Gastroesophageal sphincter (tissue), 4 donors: ENCODE measurements at regions not wholly inside any gene's neighbourhood (a gene's known extent, or its start where the extent isn't known, plus 50 kb on each side); places are given as distances from the start of the nearest gene placed in this dataset.

Source experiments
- ATAC-seq: fragments of 150-250 bp; one replicate; pipeline ENCODE4 v1.9.1; 2016; ENCODE audit warnings: mild to moderate bottlenecking, moderate library complexity
- H3K27ac ChIP-seq, 4 donors: fragments of 200-600 bp; sonication (generic) in 3 of 4; 1 replicate in 3 of 4; 2 replicates in 1 of 4; pipeline ENCODE4 v1.5.1; 2016 to 2019
- H3K27me3 ChIP-seq: fragments of 200-600 bp; sonication (generic); one replicate; pipeline ENCODE4 v1.5.1; 2019
- H3K36me3 ChIP-seq, 2 donors: fragments of 200-600 bp; sonication (generic); one replicate each; pipeline ENCODE4 v1.5.1; 2019; ENCODE audit warnings: control low read depth in 1 of 2
- H3K4me1 ChIP-seq, 3 donors: fragments of 200-600 bp; sonication (generic); 1 replicate in 2 of 3; 2 replicates in 1 of 3; pipeline ENCODE4 v1.5.1; 2016 to 2019; ENCODE audit warnings: control low read depth in 2 of 3
- H3K4me3 ChIP-seq, 2 donors: fragments of 200-600 bp; sonication (generic); one replicate each; pipeline ENCODE4 v1.5.1; 2019; ENCODE audit warnings: mild to moderate bottlenecking in 1 of 2, moderate library complexity in 1 of 2
- H3K9me3 ChIP-seq, 3 donors: fragments of 200-600 bp; sonication (generic); one replicate each; pipeline ENCODE4 v1.5.1; 2017 to 2019; ENCODE audit warnings: control low read depth in 2 of 3
- EP300 ChIP-seq: sonication (generic); formaldehyde crosslinking; IDR thresholded peaks from one replicate; pipeline ENCODE4 v1.6.1; 2017; ENCODE audit warnings: antibody characterized with exemption, mild to moderate bottlenecking
- POLR2A ChIP-seq, 2 donors: fragments of 450-650 bp; IDR thresholded peaks; one replicate each; pipeline ENCODE4 v1.6.1; 2017; ENCODE audit warnings: antibody characterized with exemption in 2 of 2, mild to moderate bottlenecking in 2 of 2, moderate library complexity in 1 of 2
- POLR2AphosphoS5 ChIP-seq: sonication (generic); formaldehyde crosslinking; IDR thresholded peaks from one replicate; pipeline ENCODE4 v1.6.1; 2017; ENCODE audit warnings: antibody characterized with exemption
- WGBS, 2 donors: methylation state at CpG; one replicate each; pipeline ENCODE4 v1.1.5; 2018; ENCODE audit warnings: low coverage in 1 of 2; 5-methylcytosine and 5-hydroxymethylcytosine counted together
- TF ChIP-seq, protein P1 (sequence below), 4 experiments: fragments of 200-600 bp in 2 of 4; fragments of 450-650 bp in 2 of 4; sonication (generic) in 1 of 4; IDR thresholded peaks; one replicate each; pipeline ENCODE4 v1.5.1; 2017 to 2019; ENCODE audit warnings: antibody characterized with exemption in 4 of 4, mild to moderate bottlenecking in 2 of 4, moderate library complexity in 2 of 4

DNA sequence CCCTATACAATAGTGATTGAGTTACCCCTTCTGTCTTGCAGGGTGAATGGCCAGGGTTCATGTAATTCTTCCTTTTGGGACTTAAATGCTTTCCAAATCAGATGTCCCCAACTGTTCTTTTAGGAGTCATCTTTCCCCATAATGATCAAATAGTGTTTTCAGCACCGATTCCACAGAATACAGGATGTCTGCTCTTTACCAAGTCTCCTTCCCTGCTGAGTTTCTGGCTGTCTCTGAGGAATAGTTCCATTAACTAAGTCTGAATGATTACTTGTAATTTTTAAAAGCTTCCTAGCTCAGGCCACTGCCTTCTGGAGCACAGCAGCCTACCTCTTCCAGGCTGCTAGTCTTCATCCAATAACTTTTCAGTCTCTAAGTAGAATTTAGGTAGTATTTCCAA, 630.7 kb upstream of the ZNF608 start:
- no peak for ATAC-seq
- no peak overlapping the region for H3K27ac ChIP-seq

DNA sequence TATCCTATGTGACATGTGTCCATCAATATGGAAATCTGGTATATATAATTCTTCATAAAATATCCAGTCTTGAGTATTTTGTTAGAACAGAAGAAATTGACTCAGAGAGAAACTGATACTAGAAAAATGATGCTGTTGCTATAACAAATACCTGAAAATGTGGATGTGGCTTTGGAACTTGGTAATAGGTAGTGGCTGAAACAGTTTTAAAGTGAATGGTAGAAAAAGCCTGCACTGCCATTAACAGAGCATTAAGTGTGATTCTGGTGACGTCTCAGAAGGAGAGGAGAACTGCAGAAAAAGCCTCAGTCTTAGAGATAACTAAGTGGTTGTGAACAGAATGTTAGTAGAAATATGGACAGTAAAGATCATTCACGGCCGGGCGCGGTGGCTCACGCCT, 634.9 kb upstream of the ZNF608 start:
- no peak for ATAC-seq
- Histone ChIP-seq H3K27me3 (no peaks in the 10 kb centered on the region), H3K27ac (no peak overlapping the region), H3K9me3 (no peaks in the 10 kb centered on the region), H3K36me3 (no peaks in the 10 kb centered on the region), H3K4me3 (no peak overlapping the region), H3K4me1 (no peaks in the 10 kb centered on the region)
- WGBS, 2 donors = 95% methylated on average over 1 of the region's 6 CpGs; no CpG with 5 or more reads in 1 of the 2 donors
- TF ChIP-seq POLR2A (IDR thresholded peaks at IDR 0.05) (no peak), POLR2AphosphoS5 (no peak), EP300 (no peak)
- TF ChIP-seq, protein P1, sequence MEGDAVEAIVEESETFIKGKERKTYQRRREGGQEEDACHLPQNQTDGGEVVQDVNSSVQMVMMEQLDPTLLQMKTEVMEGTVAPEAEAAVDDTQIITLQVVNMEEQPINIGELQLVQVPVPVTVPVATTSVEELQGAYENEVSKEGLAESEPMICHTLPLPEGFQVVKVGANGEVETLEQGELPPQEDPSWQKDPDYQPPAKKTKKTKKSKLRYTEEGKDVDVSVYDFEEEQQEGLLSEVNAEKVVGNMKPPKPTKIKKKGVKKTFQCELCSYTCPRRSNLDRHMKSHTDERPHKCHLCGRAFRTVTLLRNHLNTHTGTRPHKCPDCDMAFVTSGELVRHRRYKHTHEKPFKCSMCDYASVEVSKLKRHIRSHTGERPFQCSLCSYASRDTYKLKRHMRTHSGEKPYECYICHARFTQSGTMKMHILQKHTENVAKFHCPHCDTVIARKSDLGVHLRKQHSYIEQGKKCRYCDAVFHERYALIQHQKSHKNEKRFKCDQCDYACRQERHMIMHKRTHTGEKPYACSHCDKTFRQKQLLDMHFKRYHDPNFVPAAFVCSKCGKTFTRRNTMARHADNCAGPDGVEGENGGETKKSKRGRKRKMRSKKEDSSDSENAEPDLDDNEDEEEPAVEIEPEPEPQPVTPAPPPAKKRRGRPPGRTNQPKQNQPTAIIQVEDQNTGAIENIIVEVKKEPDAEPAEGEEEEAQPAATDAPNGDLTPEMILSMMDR (IDR thresholded peaks at IDR 0.05) = no peak

More for the DNA sequence above, 630.7 kb upstream of the ZNF608 start:
- 63% methylated on average over 1 of the region's 1 CpG; no CpG with 5 or more reads in 1 of the 2 donors for WGBS, 2 donors
- Histone ChIP-seq H3K4me3 (no peak overlapping the region), H3K27me3 (no peaks in the 10 kb centered on the region), H3K4me1 (no peaks in the 10 kb centered on the region), H3K36me3 (no peaks in the 10 kb centered on the region), H3K9me3 (no peaks in the 10 kb centered on the region)
- TF ChIP-seq, protein P1 (IDR thresholded peaks at IDR 0.05) = no peak
- no peak for TF ChIP-seq POLR2AphosphoS5
- no peak for TF ChIP-seq EP300
- no peak for TF ChIP-seq POLR2A (IDR thresholded peaks at IDR 0.05)

DNA sequence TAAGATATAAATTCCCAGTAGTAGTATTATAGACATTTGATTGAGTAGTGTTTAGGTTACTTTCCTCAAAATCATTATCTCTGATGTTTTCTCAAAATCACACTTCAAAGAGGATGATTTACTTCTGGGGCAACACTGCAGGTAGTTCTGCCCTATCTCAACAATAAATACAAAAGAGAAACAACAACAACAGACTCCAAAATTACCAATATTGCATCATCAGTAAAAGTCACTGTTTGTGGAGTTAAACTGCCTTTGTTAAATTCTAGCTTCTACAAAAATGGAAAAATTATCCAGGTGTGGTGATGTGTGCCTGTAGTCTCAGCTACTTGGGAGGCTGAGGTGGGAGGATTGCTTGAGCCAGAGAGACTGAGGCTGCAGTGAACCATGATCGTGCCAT, 637.6 kb upstream of the ZNF608 start:
- no peak overlapping the region for H3K27ac ChIP-seq
- no peak for ATAC-seq
- H3K27me3 ChIP-seq = no peaks in the 10 kb centered on the region
- no peaks in the 10 kb centered on the region for H3K36me3 ChIP-seq
- H3K9me3 ChIP-seq = no peaks in the 10 kb centered on the region
- H3K4me3 ChIP-seq = no peak overlapping the region
- no peaks in the 10 kb centered on the region for H3K4me1 ChIP-seq
- TF ChIP-seq POLR2AphosphoS5 (no peak), POLR2A (IDR thresholded peaks at IDR 0.05) (no peak), EP300 (no peak)
- TF ChIP-seq, protein P1 (IDR thresholded peaks at IDR 0.05) = no peak
- WGBS, 2 donors = no CpG with 5 or more reads among the region's 1 CpG

- no peak overlapping the region for H3K4me3 ChIP-seq
- H3K9me3 ChIP-seq = no peaks in the 10 kb centered on the region
- 61 to 85% methylated on average over 2 of the region's 2 CpGs for WGBS, 2 donors
- H3K36me3 ChIP-seq = no peaks in the 10 kb centered on the region
- ATAC-seq = no peak
- H3K27me3 ChIP-seq = no peaks in the 10 kb centered on the region
- H3K4me1 ChIP-seq = no peaks in the 10 kb centered on the region
- no peak overlapping the region for H3K27ac ChIP-seq
- TF ChIP-seq EP300 = no peak
- TF ChIP-seq, protein P1 (IDR thresholded peaks at IDR 0.05) = no peak
- TF ChIP-seq POLR2AphosphoS5 = no peak
- no peak for TF ChIP-seq POLR2A (IDR thresholded peaks at IDR 0.05)
Measured at GRCh38 chr5:125390326-125390725, 643.9 kb upstream of the ZNF608 start.

DNA sequence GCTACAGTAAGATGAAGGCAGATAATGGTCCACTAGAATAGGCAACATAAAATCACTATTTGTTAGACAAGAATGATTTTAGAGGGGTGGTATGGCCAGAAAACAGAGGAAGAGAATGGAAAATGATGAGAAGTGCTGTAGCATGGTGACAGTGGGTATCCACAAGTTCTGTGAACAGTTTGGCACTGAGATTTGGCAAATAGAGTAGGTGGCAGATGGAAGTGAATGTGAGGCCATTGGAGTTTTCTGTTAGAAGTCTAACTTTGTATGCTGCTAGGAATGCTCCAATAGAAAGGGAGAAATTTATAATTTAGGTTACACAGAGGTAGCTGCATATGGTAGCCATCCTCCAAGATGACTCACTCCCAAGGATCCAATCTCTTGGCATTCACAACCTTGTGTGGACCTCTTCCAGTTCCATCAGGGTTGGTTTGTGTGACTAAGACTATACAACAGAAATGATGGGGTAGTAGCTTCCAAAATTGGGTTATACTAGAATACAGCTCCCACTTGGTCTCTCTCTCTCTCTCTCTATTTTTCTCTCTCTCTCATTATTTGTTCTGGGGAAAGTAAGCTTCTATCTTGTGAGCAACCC, 646.9 kb upstream of the ZNF608 start:
- H3K4me3 ChIP-seq = no peak overlapping the region
- H3K27ac ChIP-seq = no peak overlapping the region
- no peaks in the 10 kb centered on the region for H3K4me1 ChIP-seq
- no peak for ATAC-seq
- no peaks in the 10 kb centered on the region for H3K9me3 ChIP-seq
- TF ChIP-seq EP300 = no peak
- no peak for TF ChIP-seq POLR2A (IDR thresholded peaks at IDR 0.05)
- TF ChIP-seq, protein P1 (IDR thresholded peaks at IDR 0.05) = no peak
- TF ChIP-seq POLR2AphosphoS5 = no peak
- no peaks in the 10 kb centered on the region for H3K36me3 ChIP-seq
- no peaks in the 10 kb centered on the region for H3K27me3 ChIP-seq
